HG03439 (cell line): ENCODE measurements at regions not wholly inside any gene's neighbourhood (a gene's known extent, or its start where the extent isn't known, plus 50 kb on each side); places are given as distances from the start of the nearest gene placed in this dataset.

ENCODE experiments used
- ATAC-seq: cut with Tn5 transposase; IDR thresholded peaks from one replicate; pipeline ENCODE4 v1.9.1; 2021; ENCODE audit warnings: mild to moderate bottlenecking, moderate library complexity; ENCODE audit not compliant: unreplicated experiment

DNA sequence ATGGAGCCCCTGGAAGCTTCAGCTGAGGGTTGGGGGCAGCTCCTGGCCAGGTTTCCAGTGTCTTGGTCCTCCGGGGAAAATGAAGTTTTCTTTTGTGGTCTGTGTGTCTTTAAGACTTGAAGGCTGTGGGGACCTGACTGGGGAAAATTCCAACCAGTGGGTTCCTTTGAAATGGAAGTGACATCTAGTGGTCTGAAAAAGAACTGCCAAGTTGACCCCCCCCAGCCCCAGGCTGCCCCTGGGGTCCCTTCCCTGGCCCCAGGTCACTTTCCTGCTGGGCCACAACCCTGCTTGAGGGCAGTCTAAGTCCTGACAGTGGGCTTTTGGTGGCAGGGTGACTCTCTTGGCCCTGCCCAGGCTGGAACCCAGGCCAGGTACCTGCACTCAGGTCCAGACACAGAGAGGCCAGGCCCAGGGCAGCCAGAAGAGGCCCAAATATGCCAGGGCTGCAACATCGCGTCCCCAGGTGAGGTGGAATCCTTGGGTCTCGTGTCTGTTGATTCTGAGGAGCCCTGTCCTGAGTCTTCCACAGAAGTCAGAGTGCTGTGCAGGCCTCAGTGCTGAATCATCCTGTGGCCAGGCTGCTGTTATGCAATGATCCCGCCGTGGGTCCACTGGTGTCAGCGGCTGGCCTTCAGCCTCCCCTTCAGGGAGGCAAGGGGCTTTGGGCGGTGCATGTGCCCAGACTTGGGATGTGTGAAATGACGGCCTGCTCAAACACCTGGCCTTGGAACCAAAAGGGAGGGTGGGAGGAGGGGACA lies 68.4 kb downstream of the VEGFA start:
- no peak for ATAC-seq

DNA sequence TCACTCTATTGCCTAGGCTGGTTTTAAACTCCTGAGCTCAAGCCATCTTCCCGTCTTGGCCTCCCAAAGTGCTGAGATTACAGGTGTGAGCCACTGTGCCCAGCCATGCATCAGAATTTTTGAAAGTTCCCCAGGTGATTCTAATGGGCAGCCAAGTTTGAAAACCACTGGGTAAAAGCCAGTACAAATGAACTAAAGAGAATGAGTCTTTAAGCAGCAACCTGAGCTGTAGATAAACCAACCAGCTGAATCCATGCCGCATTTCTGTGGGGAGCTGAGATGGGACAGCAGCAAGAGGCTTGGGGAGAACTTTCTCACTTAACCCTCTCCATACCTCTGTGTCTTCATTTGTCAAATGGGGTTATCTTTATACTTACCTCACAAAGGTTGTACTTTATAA lies 67.5 kb downstream of the VEGFA start:
- no peak for ATAC-seq

DNA sequence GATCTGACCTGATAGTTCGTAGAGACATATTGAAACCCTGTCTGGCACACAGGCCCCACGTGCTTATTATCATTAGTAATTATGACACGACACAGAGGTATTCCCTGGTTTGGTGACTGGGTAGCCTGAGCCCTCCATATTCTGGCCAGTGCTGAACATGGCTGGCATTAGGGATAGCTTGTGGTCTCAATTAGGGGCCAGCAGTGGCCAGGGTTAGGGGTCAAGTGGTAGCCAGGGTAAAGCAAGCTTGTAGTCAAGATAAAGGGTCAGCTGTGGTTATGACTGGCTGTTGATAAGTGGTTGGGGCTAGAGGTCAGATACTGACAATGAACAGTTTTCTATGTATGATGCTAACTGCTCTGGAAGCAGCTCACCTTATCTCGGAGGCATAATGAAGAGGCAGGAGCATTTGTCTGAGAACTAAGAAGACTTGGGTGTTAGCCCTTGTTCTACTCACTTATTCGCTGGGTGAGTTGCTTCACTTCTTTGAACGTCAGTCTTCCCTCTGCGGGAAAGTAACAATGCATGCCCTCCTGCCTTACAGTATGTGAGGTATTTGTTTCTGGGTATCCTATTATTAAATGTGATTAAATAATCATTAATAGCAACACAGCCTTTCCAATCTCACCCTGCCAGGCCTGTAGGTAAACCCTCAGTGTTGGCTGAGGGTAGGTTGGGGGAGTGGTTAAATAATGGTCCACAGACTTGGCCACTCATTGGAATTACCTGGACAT lies 66.7 kb downstream of the VEGFA start:
- ATAC-seq = no peak
